ENCODE measurements at regions not wholly inside any gene's neighbourhood (a gene's known extent, or its start where the extent isn't known, plus 50 kb on each side); places are given as distances from the start of the nearest gene placed in this dataset.

GRCh38 chr5:43772458-43772763 lies 169.4 kb downstream of the NNT start:
- intact Hi-C loops (cut with DNase I): no loop called here
- H3K27me3 ChIP-seq (ENCODE audit: control insufficient read depth, insufficient read depth): no peaks in the 10 kb centered on the region
- WGBS: 35% methylated on average over 1 of the region's 1 CpG
- H3K9me3 ChIP-seq (ENCODE audit: control insufficient read depth, low read length): peaks cover 4% of the 10 kb centered on the region
- ATAC-seq: no peak
- no peak for DNase-seq
- no peak overlapping the region for H3K4me3 ChIP-seq (ENCODE audit: low read length)
- no peak overlapping the region for H3K27ac ChIP-seq (ENCODE audit: low read length)
- H3K4me1 ChIP-seq (ENCODE audit: control insufficient read depth, insufficient read depth, low read length): no peaks in the 10 kb centered on the region

DNA sequence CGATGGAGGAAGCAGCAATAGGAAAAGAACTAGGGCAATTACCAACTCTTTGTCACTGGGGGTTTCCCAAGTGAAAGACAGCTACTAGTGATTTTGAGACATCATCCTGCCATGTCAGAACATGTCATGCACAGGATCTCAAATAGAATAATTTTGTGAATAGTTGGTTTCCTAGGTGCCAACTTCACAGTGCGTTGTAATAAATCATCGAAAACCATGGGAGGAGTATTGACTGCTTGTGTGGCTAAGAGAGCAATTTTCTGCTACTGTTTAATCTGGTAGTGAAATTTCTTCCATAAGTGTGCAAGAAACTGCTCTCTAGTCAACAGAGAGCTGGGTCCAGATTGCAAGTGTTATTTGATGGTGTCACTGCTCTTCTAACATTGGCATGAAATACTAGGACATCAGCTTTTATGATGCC lies 168.6 kb downstream of the NNT start:
- WGBS: 93% methylated on average over 3 of the region's 3 CpGs
- no peak overlapping the region for H3K27ac ChIP-seq (ENCODE audit: low read length)
- intact Hi-C loops (cut with DNase I): no loop called here

GRCh38 chr5:43769571-43770355 lies 166.8 kb downstream of the NNT start:
- Histone ChIP-seq H3K4me1 (ENCODE audit: control insufficient read depth, insufficient read depth, low read length) (no peaks in the 10 kb centered on the region), H3K9me3 (ENCODE audit: control insufficient read depth, low read length) (peaks cover 4% of the 10 kb centered on the region), H3K27ac (ENCODE audit: low read length) (no peak overlapping the region), H3K27me3 (ENCODE audit: control insufficient read depth, insufficient read depth) (no peaks in the 10 kb centered on the region), H3K4me3 (ENCODE audit: low read length) (no peak overlapping the region)
- intact Hi-C loops (cut with DNase I): no loop called here
- ATAC-seq (peak; percentile 97), DNase-seq (peak in 1 of 3 donors; percentile 31)
- WGBS: 38% methylated on average over 7 of the region's 7 CpGs

More for the DNA sequence above, 168.6 kb downstream of the NNT start:
- DNase-seq (no peak), ATAC-seq (no peak)
- H3K9me3 ChIP-seq (ENCODE audit: control insufficient read depth, low read length): peaks cover 4% of the 10 kb centered on the region
- no peaks in the 10 kb centered on the region for H3K27me3 ChIP-seq (ENCODE audit: control insufficient read depth, insufficient read depth)
- H3K4me1 ChIP-seq (ENCODE audit: control insufficient read depth, insufficient read depth, low read length): no peaks in the 10 kb centered on the region
- H3K4me3 ChIP-seq (ENCODE audit: low read length): no peak overlapping the region
